ENCODE measurements at regions not wholly inside any gene's neighbourhood (a gene's known extent, or its start where the extent isn't known, plus 50 kb on each side); places are given as distances from the start of the nearest gene placed in this dataset.

GRCh38 chr2:17282826-17283225 is 235.4 kb downstream of the RAD51AP2 start:
- Histone ChIP-seq H3K27ac (ENCODE audit: extremely low read depth, low read depth, low read length) (no peak overlapping the region), H3K4me1 (ENCODE audit: control insufficient read depth, insufficient read depth, low read length) (no peaks in the 10 kb centered on the region), H3K36me3 (ENCODE audit: control insufficient read depth in 2 of 2, insufficient read depth in 1 of 2, low read length in 2 of 2) (no peaks in the 10 kb centered on the region), H3K9me3 (ENCODE audit: control insufficient read depth, insufficient read depth, low read depth, low read length) (no peaks in the 10 kb centered on the region), H3K4me3 (ENCODE audit: low read depth, low read length) (no peak overlapping the region)
- ChIA-PET POLR2A (no interaction called here), CTCF (no interaction called here)
- no peak for TF ChIP-seq ZNF561 (tag by site-specific recombination; IDR thresholded peaks at IDR 0.05; ENCODE audit: borderline replicate concordance)
- no peak for TF ChIP-seq ZBTB21 (tag by site-specific recombination; IDR thresholded peaks at IDR 0.05)
- TF ChIP-seq ZBTB1 (tag by site-specific recombination; IDR thresholded peaks at IDR 0.05): no peak
- TF ChIP-seq ZNF221 (tag by site-specific recombination; IDR thresholded peaks at IDR 0.05; ENCODE audit: borderline replicate concordance): no peak
- TF ChIP-seq ZNF580 (tag by site-specific recombination; IDR thresholded peaks at IDR 0.05): no peak
- TF ChIP-seq ZNF280D (tag by site-specific recombination; IDR thresholded peaks at IDR 0.05): no peak
- no peak for TF ChIP-seq MEIS1 (CRISPR knock-in tag; IDR thresholded peaks at IDR 0.05; ENCODE audit: borderline replicate concordance)
- no peak for TF ChIP-seq ZNF558 (tag by site-specific recombination; IDR thresholded peaks at IDR 0.05)
- no peak for TF ChIP-seq HOXA7 (CRISPR knock-in tag; IDR thresholded peaks at IDR 0.05; ENCODE audit: borderline replicate concordance)
- TF ChIP-seq ZSCAN23 (tag by site-specific recombination; IDR thresholded peaks at IDR 0.05): no peak
- TF ChIP-seq ZNF155 (tag by site-specific recombination; IDR thresholded peaks at IDR 0.05): no peak
- TF ChIP-seq REPIN1 (tag by site-specific recombination; IDR thresholded peaks at IDR 0.05; ENCODE audit: low read depth): no peak
- TF ChIP-seq ZNF174 (tag by site-specific recombination; IDR thresholded peaks at IDR 0.05): no peak
- TF ChIP-seq ZSCAN5A (tag by site-specific recombination; IDR thresholded peaks at IDR 0.05): no peak
- no peak for TF ChIP-seq ZNF112 (tag by site-specific recombination; IDR thresholded peaks at IDR 0.05)
- no peak for TF ChIP-seq ZNF585B (tag by site-specific recombination; IDR thresholded peaks at IDR 0.05)
- no peak for TF ChIP-seq ZNF2 (tag by site-specific recombination; IDR thresholded peaks at IDR 0.05)

GRCh38 chr2:17282245-17282644 is 236.0 kb downstream of the RAD51AP2 start:
- Histone ChIP-seq H3K36me3 (ENCODE audit: control insufficient read depth in 2 of 2, insufficient read depth in 1 of 2, low read length in 2 of 2) (no peaks in the 10 kb centered on the region), H3K9me3 (ENCODE audit: control insufficient read depth, insufficient read depth, low read depth, low read length) (no peaks in the 10 kb centered on the region), H3K4me1 (ENCODE audit: control insufficient read depth, insufficient read depth, low read length) (no peaks in the 10 kb centered on the region), H3K4me3 (ENCODE audit: low read depth, low read length) (no peak overlapping the region), H3K27ac (ENCODE audit: extremely low read depth, low read depth, low read length) (no peak overlapping the region)
- ChIA-PET POLR2A (no interaction called here), CTCF (no interaction called here)
- TF ChIP-seq ZNF660 (tag by site-specific recombination; IDR thresholded peaks at IDR 0.05) (no peak), ZBTB21 (tag by site-specific recombination; IDR thresholded peaks at IDR 0.05) (no peak), GLIS1 (tag by site-specific recombination; IDR thresholded peaks at IDR 0.05) (no peak), MZF1 (tag by site-specific recombination; IDR thresholded peaks at IDR 0.05; ENCODE audit: borderline replicate concordance) (no peak), ZNF112 (tag by site-specific recombination; IDR thresholded peaks at IDR 0.05) (no peak), ZXDB (tag by site-specific recombination; IDR thresholded peaks at IDR 0.05) (no peak), ZNF747 (tag by site-specific recombination; IDR thresholded peaks at IDR 0.05) (no peak), ZNF449 (tag by site-specific recombination; IDR thresholded peaks at IDR 0.05) (no peak), ZNF169 (tag by site-specific recombination; IDR thresholded peaks at IDR 0.05) (no peak), ZBTB17 (tag by site-specific recombination; IDR thresholded peaks at IDR 0.05) (no peak), ZNF423 (tag by site-specific recombination; IDR thresholded peaks at IDR 0.05) (no peak), KLF16 (tag by site-specific recombination; IDR thresholded peaks at IDR 0.05) (no peak), OVOL3 (tag by site-specific recombination; IDR thresholded peaks at IDR 0.05) (no peak), ELK4 (IDR thresholded peaks at IDR 0.05; ENCODE audit: borderline replicate concordance, low read depth, low read length) (no peak), ZNF311 (tag by site-specific recombination; IDR thresholded peaks at IDR 0.05; ENCODE audit: borderline replicate concordance) (no peak), ZNF791 (tag by site-specific recombination; IDR thresholded peaks at IDR 0.05) (no peak), ZNF549 (tag by site-specific recombination; IDR thresholded peaks at IDR 0.05) (no peak)
